HepG2 (cell line): ENCODE measurements at regions not wholly inside any gene's neighbourhood (a gene's known extent, or its start where the extent isn't known, plus 50 kb on each side); places are given as distances from the start of the nearest gene placed in this dataset.

Experiments used
- ARNTL ChIP-seq: sonication (generic); formaldehyde crosslinking; IDR thresholded peaks from 2 replicates; pipeline ENCODE4 v1.4.0; 2020; ENCODE audit warnings: mild to moderate bottlenecking, missing genetic modification reagents
- BCL6 ChIP-seq: IDR thresholded peaks from 2 replicates; pipeline ENCODE4 v1.6.1; 2016; ENCODE audit warnings: missing genetic modification reagents, missing compliant biosample characterization
- FOXA1 ChIP-seq, 2 experiments: fragments of 450-650 bp in 1 of 2; sonication (generic) in 1 of 2; formaldehyde crosslinking in 1 of 2; IDR thresholded peaks; 2 replicates each; pipeline versions ENCODE4 v1.4.0 to v1.6.1; 2016 to 2020; ENCODE audit warnings: missing genetic modification reagents in 1 of 2
- GFI1 ChIP-seq: sonication (generic); formaldehyde crosslinking; IDR thresholded peaks from 2 replicates; pipeline ENCODE4 v1.5.0; 2020; ENCODE audit warnings: missing genetic modification reagents, mild to moderate bottlenecking, borderline replicate concordance
- HMG20B ChIP-seq: conservative IDR thresholded peaks from 2 replicates; pipeline ENCODE4 v1.6.1; 2016; ENCODE audit warnings: missing genetic modification reagents, missing compliant biosample characterization
- HMGXB3 ChIP-seq: sonication (generic); formaldehyde crosslinking; IDR thresholded peaks from 2 replicates; pipeline ENCODE4 v1.4.0; 2020; ENCODE audit warnings: missing genetic modification reagents, borderline replicate concordance
- ISL2 ChIP-seq: sonication (generic); formaldehyde crosslinking; IDR thresholded peaks from 2 replicates; pipeline ENCODE4 v1.5.0; 2020; ENCODE audit warnings: missing genetic modification reagents
- NRL ChIP-seq: sonication (generic); formaldehyde crosslinking; IDR thresholded peaks from 2 replicates; pipeline ENCODE4 v1.5.0; 2020; ENCODE audit warnings: missing genetic modification reagents, mild to moderate bottlenecking, moderate library complexity, borderline replicate concordance
- ONECUT2 ChIP-seq: sonication (generic); formaldehyde crosslinking; IDR thresholded peaks from 2 replicates; pipeline ENCODE4 v1.4.0; 2020; ENCODE audit warnings: missing genetic modification reagents
- SPEN ChIP-seq: sonication (generic); formaldehyde crosslinking; IDR thresholded peaks from 2 replicates; pipeline ENCODE4 v1.5.1; 2020; ENCODE audit warnings: low read depth, mild to moderate bottlenecking, missing genetic modification reagents
- TCF7 ChIP-seq: sonication (generic); IDR thresholded peaks from 2 replicates; pipeline ENCODE4 v1.6.1; 2016; ENCODE audit warnings: antibody characterized with exemption, low read depth
- TFDP1 ChIP-seq: IDR thresholded peaks from 2 replicates; pipeline ENCODE4 v1.6.1; 2016; ENCODE audit warnings: missing compliant biosample characterization, missing genetic modification reagents, borderline replicate concordance
- ZBTB39 ChIP-seq: sonication (generic); formaldehyde crosslinking; IDR thresholded peaks from 2 replicates; pipeline ENCODE4 v1.5.0; 2020; ENCODE audit warnings: missing genetic modification reagents
- ZMYM4 ChIP-seq: sonication (generic); formaldehyde crosslinking; IDR thresholded peaks from 2 replicates; pipeline ENCODE4 v1.8.1; 2023; ENCODE audit warnings: mild to moderate bottlenecking, missing genetic modification reagents
- ZNF180 ChIP-seq: sonication (generic); formaldehyde crosslinking; IDR thresholded peaks from 2 replicates; pipeline ENCODE4 v1.4.0; 2020; ENCODE audit warnings: low read depth, missing genetic modification reagents, borderline replicate concordance
- ZNF235 ChIP-seq: sonication (generic); formaldehyde crosslinking; IDR thresholded peaks from 2 replicates; pipeline ENCODE4 v1.8.1; 2023; ENCODE audit warnings: mild to moderate bottlenecking, missing genetic modification reagents, borderline replicate concordance
- ZNF24 ChIP-seq: fragments of 450-650 bp; IDR thresholded peaks from 2 replicates; pipeline ENCODE4 v1.6.1; 2017; ENCODE audit warnings: antibody characterized with exemption, mild to moderate bottlenecking
- ZNF263 ChIP-seq: sonication (generic); formaldehyde crosslinking; IDR thresholded peaks from 2 replicates; pipeline ENCODE4 v1.4.0; 2020; ENCODE audit warnings: missing genetic modification reagents
- ZNF350 ChIP-seq: sonication (generic); formaldehyde crosslinking; IDR thresholded peaks from 2 replicates; pipeline ENCODE4 v1.4.0; 2020; ENCODE audit warnings: mild to moderate bottlenecking, low read depth, missing genetic modification reagents, borderline replicate concordance
- ZNF382 ChIP-seq: sonication (generic); formaldehyde crosslinking; IDR thresholded peaks from 2 replicates; pipeline ENCODE4 v1.5.0; 2020; ENCODE audit warnings: missing genetic modification reagents, mild to moderate bottlenecking, borderline replicate concordance
- ZNF710 ChIP-seq: sonication (generic); formaldehyde crosslinking; IDR thresholded peaks from 2 replicates; pipeline ENCODE4 v1.5.0; 2020; ENCODE audit warnings: mild to moderate bottlenecking, missing genetic modification reagents, borderline replicate concordance

GRCh38 chr7:26001662-26002244 is 150.2 kb upstream of the NFE2L3 start (continued):
- TF ChIP-seq ZMYM4 (CRISPR knock-in tag) = no peak
- no peak for TF ChIP-seq TFDP1
- TF ChIP-seq ZNF350 (CRISPR knock-in tag) = no peak
- TF ChIP-seq TCF7 = peak; percentile 98
- no peak for TF ChIP-seq ZBTB39 (CRISPR knock-in tag)
- TF ChIP-seq HMG20B = peak; percentile 78
- no peak for TF ChIP-seq NRL
- TF ChIP-seq ZNF710 (CRISPR knock-in tag) = 0 out of 2 replicates have a peak, but pooled peaks have one; percentile 48
- TF ChIP-seq FOXA1 (IDR thresholded peaks at IDR 0.05) = peak; percentile 54; the same call in 1 of the 2 replicates
- TF ChIP-seq FOXA1 (CRISPR knock-in tag; IDR thresholded peaks at IDR 0.05) = peak; percentile 91
- TF ChIP-seq ONECUT2 (CRISPR knock-in tag) = 0 out of 2 replicates have a peak, but pooled peaks have one; percentile 36
- TF ChIP-seq HMGXB3 (CRISPR knock-in tag) = no peak
- TF ChIP-seq ZNF24 = no peak
- TF ChIP-seq ZNF180 (CRISPR knock-in tag) = no peak
- TF ChIP-seq ZNF263 (CRISPR knock-in tag) = no peak
- peak; percentile 94 for TF ChIP-seq ISL2
- TF ChIP-seq GFI1 = peak; percentile 61; the same call in 1 of the 2 replicates
- peak; percentile 71 for TF ChIP-seq BCL6 (CRISPR knock-in tag)
- no peak for TF ChIP-seq ARNTL
- no peak for TF ChIP-seq ZNF382 (CRISPR knock-in tag)
- no peak for TF ChIP-seq ZNF235 (CRISPR knock-in tag)
- TF ChIP-seq SPEN (CRISPR knock-in tag) = no peak
